ENCODE measurements at regions not wholly inside any gene's neighbourhood (a gene's known extent, or its start where the extent isn't known, plus 50 kb on each side); places are given as distances from the start of the nearest gene placed in this dataset.

DNA sequence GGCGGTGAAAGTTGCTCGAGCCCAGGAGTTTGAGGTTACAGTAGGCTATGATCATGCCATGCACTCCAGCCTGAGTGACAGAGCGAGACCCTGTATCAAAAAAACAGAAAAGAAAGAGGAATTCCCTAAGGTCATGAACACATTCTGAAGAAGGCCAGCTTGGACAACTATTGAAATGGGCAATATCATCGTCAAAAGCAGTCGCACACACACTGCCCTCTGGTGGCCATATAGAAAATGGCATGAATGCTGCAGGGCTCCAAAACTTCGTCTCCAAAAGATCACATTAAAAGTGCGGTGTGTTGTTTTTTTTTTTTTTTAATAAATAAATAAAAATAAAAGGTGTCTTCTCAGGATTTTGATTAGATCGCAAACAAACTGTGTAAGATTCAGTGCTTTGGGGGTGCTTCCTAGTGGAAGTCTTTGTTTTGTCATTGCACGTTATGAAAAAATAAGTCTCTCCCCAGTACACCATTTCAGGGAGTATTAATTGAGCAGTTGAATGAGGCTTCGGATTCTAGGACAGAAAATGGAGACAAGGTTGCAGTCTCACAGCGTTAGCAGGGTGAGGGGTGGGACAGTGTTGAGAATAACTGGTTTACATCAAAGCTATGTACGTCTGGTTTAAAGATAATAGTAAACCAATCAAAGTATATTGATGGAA is 87.5 kb upstream of the FMN2 start:
- TF ChIP-seq, protein P1, sequence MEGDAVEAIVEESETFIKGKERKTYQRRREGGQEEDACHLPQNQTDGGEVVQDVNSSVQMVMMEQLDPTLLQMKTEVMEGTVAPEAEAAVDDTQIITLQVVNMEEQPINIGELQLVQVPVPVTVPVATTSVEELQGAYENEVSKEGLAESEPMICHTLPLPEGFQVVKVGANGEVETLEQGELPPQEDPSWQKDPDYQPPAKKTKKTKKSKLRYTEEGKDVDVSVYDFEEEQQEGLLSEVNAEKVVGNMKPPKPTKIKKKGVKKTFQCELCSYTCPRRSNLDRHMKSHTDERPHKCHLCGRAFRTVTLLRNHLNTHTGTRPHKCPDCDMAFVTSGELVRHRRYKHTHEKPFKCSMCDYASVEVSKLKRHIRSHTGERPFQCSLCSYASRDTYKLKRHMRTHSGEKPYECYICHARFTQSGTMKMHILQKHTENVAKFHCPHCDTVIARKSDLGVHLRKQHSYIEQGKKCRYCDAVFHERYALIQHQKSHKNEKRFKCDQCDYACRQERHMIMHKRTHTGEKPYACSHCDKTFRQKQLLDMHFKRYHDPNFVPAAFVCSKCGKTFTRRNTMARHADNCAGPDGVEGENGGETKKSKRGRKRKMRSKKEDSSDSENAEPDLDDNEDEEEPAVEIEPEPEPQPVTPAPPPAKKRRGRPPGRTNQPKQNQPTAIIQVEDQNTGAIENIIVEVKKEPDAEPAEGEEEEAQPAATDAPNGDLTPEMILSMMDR (IDR thresholded peaks at IDR 0.05) = no peak
- TF ChIP-seq POLR2A (IDR thresholded peaks at IDR 0.05) = no peak
- TF ChIP-seq EP300 (IDR thresholded peaks at IDR 0.05) = no peak

Measured in ovary (tissue), 3 donors.